ENCODE measurements at regions not wholly inside any gene's neighbourhood (a gene's known extent, or its start where the extent isn't known, plus 50 kb on each side); places are given as distances from the start of the nearest gene placed in this dataset.

DNA sequence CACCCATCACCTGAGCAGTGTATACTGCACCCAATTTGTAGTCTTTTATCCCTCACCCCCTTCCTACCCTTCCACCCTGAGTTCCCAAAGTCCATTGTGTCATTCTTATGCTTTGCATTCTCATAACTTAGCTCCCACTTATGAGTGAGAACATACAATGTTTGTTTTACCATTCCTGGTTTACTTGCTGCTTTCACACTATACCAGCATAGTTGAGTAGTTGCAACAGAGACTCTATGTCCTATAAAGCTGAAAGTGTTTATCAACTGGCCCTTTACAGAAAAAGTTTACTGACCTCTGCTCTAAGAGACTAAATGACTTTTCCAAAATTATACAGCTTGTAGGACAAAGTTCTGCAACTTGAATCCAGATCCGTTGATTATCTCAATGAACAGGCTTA lies 61.1 kb upstream of the BLTP1 start:
- TF ChIP-seq, protein P1, sequence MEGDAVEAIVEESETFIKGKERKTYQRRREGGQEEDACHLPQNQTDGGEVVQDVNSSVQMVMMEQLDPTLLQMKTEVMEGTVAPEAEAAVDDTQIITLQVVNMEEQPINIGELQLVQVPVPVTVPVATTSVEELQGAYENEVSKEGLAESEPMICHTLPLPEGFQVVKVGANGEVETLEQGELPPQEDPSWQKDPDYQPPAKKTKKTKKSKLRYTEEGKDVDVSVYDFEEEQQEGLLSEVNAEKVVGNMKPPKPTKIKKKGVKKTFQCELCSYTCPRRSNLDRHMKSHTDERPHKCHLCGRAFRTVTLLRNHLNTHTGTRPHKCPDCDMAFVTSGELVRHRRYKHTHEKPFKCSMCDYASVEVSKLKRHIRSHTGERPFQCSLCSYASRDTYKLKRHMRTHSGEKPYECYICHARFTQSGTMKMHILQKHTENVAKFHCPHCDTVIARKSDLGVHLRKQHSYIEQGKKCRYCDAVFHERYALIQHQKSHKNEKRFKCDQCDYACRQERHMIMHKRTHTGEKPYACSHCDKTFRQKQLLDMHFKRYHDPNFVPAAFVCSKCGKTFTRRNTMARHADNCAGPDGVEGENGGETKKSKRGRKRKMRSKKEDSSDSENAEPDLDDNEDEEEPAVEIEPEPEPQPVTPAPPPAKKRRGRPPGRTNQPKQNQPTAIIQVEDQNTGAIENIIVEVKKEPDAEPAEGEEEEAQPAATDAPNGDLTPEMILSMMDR (IDR thresholded peaks at IDR 0.05; ENCODE audit: control extremely low read depth, extremely low read depth): no peak
- Histone ChIP-seq H3K36me3 (ENCODE audit: control insufficient read depth in 4 of 4, insufficient read depth in 4 of 4, low read length in 4 of 4) (no peaks in the 10 kb centered on the region), H3K27ac (ENCODE audit: low read depth in 1 of 2, low read length in 1 of 2) (no peak overlapping the region), H3K4me3 (no peak overlapping the region), H3K27me3 (ENCODE audit: control insufficient read depth in 3 of 3, insufficient read depth in 3 of 3, low read length in 2 of 3) (no peaks in the 10 kb centered on the region), H3K9me3 (ENCODE audit: control insufficient read depth in 4 of 4, insufficient read depth in 3 of 4, low read length in 3 of 4) (no peaks in the 10 kb centered on the region), H3K9ac (ENCODE audit: insufficient read depth in 1 of 2, low read length in 2 of 2) (no peak overlapping the region), H3K4me1 (ENCODE audit: control insufficient read depth in 5 of 5, insufficient read depth in 5 of 5, low read length in 5 of 5) (peaks cover 0 to 21% (median 7%) of the 10 kb centered on the region in 5 donors)
- 75 to 91% methylated on average over 1 of the region's 1 CpG for WGBS, 2 donors
- DNase-seq (peak in 1 of 3 donors; percentile 5), ATAC-seq (ENCODE audit: insufficient read depth, low FRiP score) (no peak)

DNA sequence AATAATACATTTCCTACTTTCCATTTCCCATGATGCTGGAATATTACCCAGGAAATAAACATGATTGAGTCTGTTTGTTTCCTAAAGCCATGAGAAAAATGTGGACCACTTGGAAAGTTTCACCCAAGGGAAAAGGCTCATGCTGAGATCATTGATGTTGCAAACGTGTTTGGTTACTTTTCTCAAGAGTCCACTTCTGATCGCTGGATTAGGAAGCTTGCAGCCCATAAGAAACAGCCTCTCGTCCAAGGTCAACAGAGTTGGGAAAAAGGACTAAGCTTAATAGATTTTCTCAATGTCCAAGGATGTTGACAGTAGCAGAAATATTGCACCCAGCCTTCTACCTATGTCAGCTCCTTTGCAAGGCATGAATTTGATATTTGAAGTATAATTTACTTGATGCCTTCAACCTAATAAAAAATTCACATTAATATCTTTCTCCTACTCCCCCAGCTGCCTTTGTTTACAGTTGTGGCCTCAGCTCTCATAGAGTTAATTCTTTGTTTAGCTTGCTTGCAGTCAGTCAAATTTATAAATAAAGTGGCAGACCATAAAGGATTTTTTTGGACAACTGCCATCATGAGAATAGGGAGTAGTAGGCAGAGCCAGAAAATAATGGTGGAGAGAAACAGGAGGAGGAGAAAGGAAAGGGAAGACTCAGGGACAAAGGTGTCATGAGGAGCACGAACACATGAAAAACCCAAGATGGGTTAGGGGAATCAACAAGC lies 65.6 kb upstream of the BLTP1 start:
- TF ChIP-seq, protein P1 (IDR thresholded peaks at IDR 0.05; ENCODE audit: control extremely low read depth, extremely low read depth): no peak
- Histone ChIP-seq H3K4me1 (ENCODE audit: control insufficient read depth in 5 of 5, insufficient read depth in 5 of 5, low read length in 5 of 5) (peaks cover 0 to 47% (median 15%) of the 10 kb centered on the region in 5 donors), H3K36me3 (ENCODE audit: control insufficient read depth in 4 of 4, insufficient read depth in 4 of 4, low read length in 4 of 4) (no peaks in the 10 kb centered on the region), H3K9me3 (ENCODE audit: control insufficient read depth in 4 of 4, insufficient read depth in 3 of 4, low read length in 3 of 4) (no peaks in the 10 kb centered on the region), H3K4me3 (no peak overlapping the region), H3K27me3 (ENCODE audit: control insufficient read depth in 3 of 3, insufficient read depth in 3 of 3, low read length in 2 of 3) (no peaks in the 10 kb centered on the region), H3K9ac (ENCODE audit: insufficient read depth in 1 of 2, low read length in 2 of 2) (no peak overlapping the region), H3K27ac (ENCODE audit: low read depth in 1 of 2, low read length in 1 of 2) (no peak overlapping the region)
- peak; percentile 44 for ATAC-seq (ENCODE audit: insufficient read depth, low FRiP score)
- WGBS, 2 donors: 37 to 54% methylated on average over 4 of the region's 4 CpGs
- peak; percentile 37 to 87 (median 86) for DNase-seq

DNA sequence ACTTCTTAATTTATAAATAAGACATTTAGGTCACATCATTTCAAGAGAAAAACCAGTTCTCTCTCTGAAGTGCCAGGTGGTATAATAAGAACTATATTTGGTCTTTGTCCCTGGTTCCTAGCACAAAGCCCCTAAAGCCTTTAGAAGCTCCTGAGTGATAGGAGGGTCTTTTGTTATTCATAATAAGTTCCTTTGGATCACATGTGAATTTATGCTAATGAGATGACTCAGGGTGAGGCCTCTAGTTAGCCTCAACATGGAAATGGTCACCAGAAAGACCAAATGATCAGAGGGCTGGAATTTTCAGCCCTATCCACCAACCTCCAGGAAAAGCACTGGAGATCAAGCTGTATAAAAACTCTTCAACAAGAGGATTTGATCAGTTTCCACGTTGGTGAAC lies 68.1 kb upstream of the BLTP1 start:
- DNase-seq (no peak), ATAC-seq (ENCODE audit: insufficient read depth, low FRiP score) (no peak)
- TF ChIP-seq, protein P1 (IDR thresholded peaks at IDR 0.05; ENCODE audit: control extremely low read depth, extremely low read depth): no peak
- Histone ChIP-seq H3K4me1 (ENCODE audit: control insufficient read depth in 5 of 5, insufficient read depth in 5 of 5, low read length in 5 of 5) (peaks cover 0 to 55% (median 16%) of the 10 kb centered on the region in 5 donors), H3K27me3 (ENCODE audit: control insufficient read depth in 3 of 3, insufficient read depth in 3 of 3, low read length in 2 of 3) (no peaks in the 10 kb centered on the region), H3K9ac (ENCODE audit: insufficient read depth in 1 of 2, low read length in 2 of 2) (no peak overlapping the region), H3K36me3 (ENCODE audit: control insufficient read depth in 4 of 4, insufficient read depth in 4 of 4, low read length in 4 of 4) (no peaks in the 10 kb centered on the region), H3K27ac (ENCODE audit: low read depth in 1 of 2, low read length in 1 of 2) (no peak overlapping the region), H3K9me3 (ENCODE audit: control insufficient read depth in 4 of 4, insufficient read depth in 3 of 4, low read length in 3 of 4) (no peaks in the 10 kb centered on the region), H3K4me3 (no peak overlapping the region)
- 26 to 62% methylated on average over 1 of the region's 1 CpG for WGBS, 2 donors
